ENCODE measurements at regions not wholly inside any gene's neighbourhood (a gene's known extent, or its start where the extent isn't known, plus 50 kb on each side); places are given as distances from the start of the nearest gene placed in this dataset.

DNA sequence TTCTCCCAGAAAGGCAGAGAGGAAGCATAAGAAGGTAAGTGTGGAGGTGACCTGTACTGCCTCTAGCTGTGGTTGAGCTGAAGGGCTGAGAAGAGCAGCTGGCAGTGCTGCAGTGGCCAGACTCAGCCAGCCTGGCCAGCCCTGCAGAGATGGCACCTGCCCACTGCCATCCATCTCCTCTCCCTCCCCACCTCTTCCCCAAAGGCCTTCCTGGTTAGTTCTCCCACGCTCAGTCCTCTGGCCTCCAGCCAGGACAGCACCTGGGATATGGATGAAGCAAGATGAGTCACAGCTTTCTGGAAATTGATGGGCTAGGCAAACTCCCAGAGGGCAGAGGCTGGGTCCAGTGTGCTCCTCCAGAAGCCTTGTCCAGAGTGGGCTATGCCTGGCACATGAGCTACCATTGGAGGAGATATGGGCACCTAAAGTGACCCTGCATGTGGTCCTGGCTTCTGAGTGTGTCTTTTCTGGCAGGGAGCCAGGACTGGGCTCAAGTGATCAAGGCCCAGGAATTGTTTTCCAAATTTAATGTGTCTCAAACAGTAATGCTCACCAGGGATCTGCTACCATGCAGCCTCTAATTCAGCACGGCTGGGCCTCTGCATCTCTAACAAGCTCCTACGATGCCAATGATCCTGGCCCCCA lies 81.0 kb upstream of the CACUL1 start:
- DNase-seq (ENCODE audit: low read depth) = peak; percentile 91

GRCh38 chr10:118838364-118838763 lies 83.6 kb upstream of the CACUL1 start:
- no peak for DNase-seq (ENCODE audit: low read depth)

GRCh38 chr10:118839348-118839747 lies 84.6 kb upstream of the CACUL1 start:
- DNase-seq (ENCODE audit: low read depth) = no peak

GRCh38 chr10:118840071-118840775 lies 85.5 kb upstream of the CACUL1 start:
- peak; percentile 33 for DNase-seq (ENCODE audit: low read depth)

GRCh38 chr10:118840776-118841468 lies 86.2 kb upstream of the CACUL1 start:
- no peak for DNase-seq (ENCODE audit: low read depth)

DNA sequence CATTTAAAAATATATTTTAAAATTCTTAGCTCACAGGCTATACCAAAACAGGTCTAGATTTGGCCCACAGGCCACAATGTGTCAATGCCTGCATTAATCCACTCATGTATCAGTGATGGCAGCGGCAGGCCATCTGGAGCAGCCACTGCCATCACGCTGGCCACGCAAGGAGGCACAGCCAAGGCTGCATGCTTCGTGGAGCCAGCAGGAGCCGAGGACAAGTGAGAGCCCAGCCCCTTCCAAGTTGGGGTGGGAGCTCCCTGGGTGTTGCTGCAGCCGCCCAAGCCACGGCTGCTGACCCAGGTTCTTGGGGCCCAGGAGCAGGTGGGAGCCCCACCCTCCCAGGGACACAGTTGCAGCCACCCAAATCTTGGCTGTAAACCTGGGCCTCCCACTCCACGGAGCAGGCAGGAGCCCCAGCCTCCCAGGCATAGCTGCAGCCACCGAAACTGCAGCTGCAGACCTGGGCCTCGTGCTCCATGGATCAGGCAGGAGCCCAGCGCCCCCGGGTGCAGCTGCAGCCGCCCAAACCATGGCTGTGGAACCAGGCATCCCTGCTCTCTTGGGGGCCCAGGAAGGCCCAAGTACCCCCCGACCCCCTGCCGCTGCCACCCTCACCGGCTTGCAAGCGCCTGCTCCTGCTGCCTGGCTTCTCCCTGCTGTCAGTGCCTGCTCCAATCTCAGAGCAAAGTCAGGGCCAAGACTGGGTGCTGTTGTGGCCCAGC lies 87.3 kb upstream of the CACUL1 start:
- no peak for DNase-seq (ENCODE audit: low read depth)

DNA sequence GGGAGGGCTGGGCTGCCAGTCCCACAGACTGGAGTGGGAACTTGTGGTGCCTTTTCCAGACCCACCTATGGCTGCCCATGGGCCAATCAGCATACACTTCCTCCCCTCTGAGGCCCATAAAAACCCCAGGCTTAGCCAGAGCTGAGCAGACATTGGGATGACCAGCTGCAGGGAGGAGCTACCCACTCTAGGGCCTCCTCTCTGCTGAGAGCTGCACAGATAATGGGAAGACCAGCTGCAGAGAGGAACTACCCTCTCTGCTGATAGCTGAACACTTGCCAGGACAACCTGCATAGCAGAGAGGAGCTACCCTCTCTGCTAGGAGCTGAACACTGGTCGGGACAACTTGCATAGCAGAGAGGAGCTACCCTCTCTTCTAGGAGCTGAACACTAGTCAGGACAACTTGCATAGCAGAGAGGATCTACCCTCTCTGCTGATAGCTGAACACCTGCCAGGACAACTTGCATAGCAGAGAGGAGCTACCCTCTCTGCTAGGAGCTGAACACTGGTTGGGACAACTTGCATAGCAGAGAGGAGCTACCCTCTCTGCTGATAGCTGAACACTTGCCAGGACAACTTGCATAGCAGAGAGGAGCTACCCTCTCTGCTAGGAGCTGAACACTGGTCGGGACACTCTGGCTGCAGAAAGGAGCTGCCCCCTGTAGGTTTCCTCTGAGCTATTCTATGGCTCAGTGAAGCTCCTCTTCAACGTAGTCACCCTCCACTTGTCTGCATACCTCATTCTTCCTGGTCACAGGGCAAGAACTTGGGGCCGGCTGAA lies 88.3 kb upstream of the CACUL1 start:
- no peak for DNase-seq (ENCODE audit: low read depth)

DNA sequence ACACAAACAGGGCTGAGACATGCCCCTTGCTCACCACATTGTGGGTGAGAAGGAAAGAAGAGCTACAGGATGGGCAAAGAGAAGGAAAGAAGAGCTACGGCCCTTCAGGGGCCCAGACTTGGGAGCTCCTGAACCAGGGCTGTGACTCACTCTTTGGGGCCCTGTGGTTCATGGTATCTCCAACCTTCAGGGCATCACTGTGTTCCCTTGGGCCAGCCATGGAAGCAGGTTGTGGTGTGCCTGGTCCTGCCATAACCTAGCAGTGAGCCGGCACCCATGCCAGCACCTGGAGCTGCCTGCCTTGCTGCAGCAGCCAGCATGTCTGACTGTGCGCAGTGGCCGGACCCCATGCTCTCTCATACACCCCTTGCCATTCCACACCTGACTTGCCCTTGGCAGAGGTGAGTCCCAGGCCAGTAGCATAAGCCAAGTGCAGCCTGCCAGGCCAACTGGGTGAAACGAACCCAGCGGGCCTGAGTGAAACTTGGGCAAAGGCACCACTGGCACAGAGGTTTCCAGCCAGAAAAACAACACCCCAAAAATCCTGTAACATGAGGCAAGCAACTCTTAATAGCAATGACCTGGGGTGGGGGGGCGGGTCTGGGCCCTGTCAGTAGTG lies 89.0 kb upstream of the CACUL1 start:
- DNase-seq (ENCODE audit: low read depth) = no peak

GRCh38 chr10:118844731-118845521 lies 90.2 kb upstream of the CACUL1 start:
- peak; percentile 90 for DNase-seq (ENCODE audit: low read depth)

GRCh38 chr10:118845776-118846175 lies 91.0 kb upstream of the CACUL1 start:
- no peak for DNase-seq (ENCODE audit: low read depth)

GRCh38 chr10:118850418-118851061 lies 95.8 kb upstream of the CACUL1 start:
- peak; percentile 61 for DNase-seq (ENCODE audit: low read depth)

- no peak for DNase-seq (ENCODE audit: low read depth)
These were observed 96.6 kb upstream of the CACUL1 start for GRCh38 chr10:118851062-118852035.

DNA sequence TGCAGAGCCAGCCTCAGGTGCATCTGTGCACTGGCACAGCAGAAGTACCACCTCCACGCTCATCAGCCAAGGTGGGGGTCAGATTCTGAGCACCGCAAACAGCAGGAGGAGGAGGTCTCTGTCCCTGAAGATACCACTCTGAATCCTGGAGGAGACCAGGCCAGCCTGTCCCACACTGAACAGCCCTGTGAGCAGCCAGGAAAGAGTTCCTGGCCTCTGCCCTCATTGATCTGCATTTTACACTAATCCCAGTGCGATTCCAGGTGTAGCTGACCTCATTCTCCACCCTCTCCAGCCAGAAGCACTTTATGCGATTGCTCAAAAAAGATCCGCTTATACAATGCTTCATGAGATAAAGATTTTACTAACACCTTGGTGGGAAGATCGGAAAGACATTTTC lies 99.1 kb upstream of the CACUL1 start:
- DNase-seq (ENCODE audit: low read depth) = no peak

DNA sequence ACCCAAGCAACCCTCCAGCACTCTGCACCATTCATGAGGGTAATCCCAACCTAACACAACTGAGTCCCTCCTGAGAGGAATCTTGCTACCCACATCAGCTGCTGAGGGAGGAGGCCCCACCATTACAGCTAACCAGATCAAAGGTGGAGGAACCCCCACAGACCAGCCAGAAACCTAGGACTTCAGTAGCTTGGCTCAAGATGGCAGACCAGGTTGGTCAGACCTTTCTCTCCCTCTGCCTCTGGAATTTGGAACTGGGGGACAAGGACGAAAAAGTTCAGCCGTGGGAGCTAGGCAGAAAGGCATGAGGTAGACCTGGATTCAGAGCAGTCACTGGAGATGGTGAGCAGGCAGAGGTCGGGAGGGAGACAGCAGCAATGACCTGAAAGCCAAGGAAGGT lies 101.3 kb upstream of the CACUL1 start:
- DNase-seq (ENCODE audit: low read depth) = no peak

GRCh38 chr10:118865998-118866693 lies 111.4 kb upstream of the CACUL1 start:
- DNase-seq (ENCODE audit: low read depth) = no peak

DNA sequence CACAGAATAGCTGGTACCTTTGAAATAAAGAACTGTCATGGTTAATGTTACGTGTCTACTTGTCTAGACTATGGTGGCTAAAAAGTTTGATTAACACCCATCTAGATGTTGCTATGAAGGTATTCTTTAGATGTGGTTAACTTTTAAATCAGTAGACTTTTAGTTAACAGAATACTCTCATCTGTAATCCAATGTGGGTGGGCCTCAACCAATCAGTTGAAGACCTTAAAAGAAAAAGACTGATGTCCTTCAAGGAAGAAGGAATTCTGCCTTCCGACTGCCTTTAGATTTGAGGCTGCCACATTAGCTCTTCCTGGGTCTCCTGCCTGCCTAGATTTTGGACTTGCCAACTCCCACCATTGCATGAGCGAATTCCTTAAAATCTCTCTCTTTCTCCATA lies 113.0 kb upstream of the CACUL1 start:
- no peak for DNase-seq (ENCODE audit: low read depth)

DNA sequence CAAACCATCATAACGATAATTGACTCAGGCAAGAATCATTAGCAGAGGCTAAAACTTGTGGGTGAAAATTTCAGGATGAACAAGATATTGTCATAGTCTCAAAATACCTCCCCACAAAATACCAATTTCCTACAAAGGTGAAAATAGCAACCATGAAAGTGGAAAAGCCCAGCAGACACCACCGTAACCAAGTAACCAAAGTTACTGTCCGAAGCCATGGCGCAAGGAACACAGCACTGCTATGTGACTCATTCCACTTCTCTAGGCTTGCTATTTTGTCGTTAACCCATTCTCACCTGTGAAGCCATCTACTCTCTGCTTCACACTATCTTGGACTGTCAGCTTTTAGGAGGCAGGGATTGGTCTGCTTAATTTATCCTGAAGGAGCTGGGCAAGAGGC lies 113.8 kb upstream of the CACUL1 start:
- DNase-seq (ENCODE audit: low read depth) = peak; percentile 51

Measured in renal cortical epithelial cell (primary cell).